ENCODE measurements at regions not wholly inside any gene's neighbourhood (a gene's known extent, or its start where the extent isn't known, plus 50 kb on each side); places are given as distances from the start of the nearest gene placed in this dataset.
"Not testable (repeated sequence)": the region's sequence is repeated elsewhere in the genome, so short reads cannot be mapped to it uniquely, and the experiment has no call there.

- DNase-seq: peak; percentile 13
Measured at GRCh38 chr1:104028416-104029035, 278.8 kb downstream of the AMY1C start.

- no peak for DNase-seq
Measured at GRCh38 chr1:104029456-104029970, 279.8 kb downstream of the AMY1C start.

GRCh38 chr1:104056786-104057185 is 307.1 kb downstream of the AMY1C start:
- no peak for DNase-seq

- not testable (repeated sequence) for DNase-seq
Measured at GRCh38 chr1:104057219-104057898, 307.7 kb downstream of the AMY1C start.

- DNase-seq: not testable (repeated sequence)
Measured at GRCh38 chr1:104061637-104062036, 311.9 kb downstream of the AMY1C start.

- DNase-seq: no peak
Measured at GRCh38 chr1:104064399-104064798, 314.7 kb downstream of the AMY1C start.

GRCh38 chr1:104072915-104073371 is 323.2 kb downstream of the AMY1C start:
- DNase-seq: no peak

- DNase-seq: no peak
Measured at GRCh38 chr1:104073463-104073902, 323.8 kb downstream of the AMY1C start.

GRCh38 chr1:104082221-104082620 is 332.5 kb downstream of the AMY1C start:
- no peak for DNase-seq

GRCh38 chr1:104084380-104084779 is 334.7 kb downstream of the AMY1C start:
- DNase-seq: no peak

- no peak for DNase-seq
Measured at GRCh38 chr1:104092698-104093097, 343.0 kb downstream of the AMY1C start.

- DNase-seq: no peak
Measured at GRCh38 chr1:104098837-104099236, 349.1 kb downstream of the AMY1C start.

- no peak for DNase-seq
Measured at GRCh38 chr1:104100115-104100514, 350.4 kb downstream of the AMY1C start.

- DNase-seq: no peak
Measured at GRCh38 chr1:104105465-104105864, 355.8 kb downstream of the AMY1C start.

- DNase-seq: no peak
Measured at GRCh38 chr1:104120525-104120924, 370.8 kb downstream of the AMY1C start.

GRCh38 chr1:104121271-104121670 is 371.6 kb downstream of the AMY1C start:
- DNase-seq: no peak

- no peak for DNase-seq
Measured at GRCh38 chr1:104125266-104125665, 375.6 kb downstream of the AMY1C start.

GRCh38 chr1:104125970-104126369 is 376.3 kb downstream of the AMY1C start:
- DNase-seq: no peak

- DNase-seq: peak; percentile 59
Measured at GRCh38 chr1:104132382-104132973, 382.8 kb downstream of the AMY1C start.

GRCh38 chr1:104135036-104135435 is 385.3 kb downstream of the AMY1C start:
- not testable (repeated sequence) for DNase-seq

- DNase-seq: no peak
Measured at GRCh38 chr1:104136621-104137020, 386.9 kb downstream of the AMY1C start.

- no peak for DNase-seq
Measured at GRCh38 chr1:104156738-104157137, 407.0 kb downstream of the AMY1C start.

GRCh38 chr1:104163912-104164476 is 414.3 kb downstream of the AMY1C start:
- no peak for DNase-seq

All from SHP77 treated with DMSO at 0.1 percent for 48 hours (cell line).